Activated CD4-positive, alpha-beta memory T cell treated with anti-CD3 and anti-CD28 coated beads, Interleukin-2, amount 10 ng/mL, durations not matched to agents 7 days and 5 days (primary cell): ENCODE measurements at regions not wholly inside any gene's neighbourhood (a gene's known extent, or its start where the extent isn't known, plus 50 kb on each side); places are given as distances from the start of the nearest gene placed in this dataset.

Source experiments
- CTCF ChIA-PET: fragments of 350-600 bp; sonication (Branson Sonifier 250); formaldehyde crosslinking; loops from one replicate; lab custom pipeline; 2021; ENCODE audit warnings: antibody characterized with exemption, inconsistent platforms; lab: Charles Lee
- POLR2A ChIA-PET: fragments of 350-600 bp; sonication (Branson Sonifier 250); formaldehyde crosslinking; loops from one replicate; lab custom pipeline; 2021; ENCODE audit warnings: antibody characterized with exemption; lab: Charles Lee
- DNase-seq: peaks from one replicate; pipeline ENCODE4 v3.0.0-alpha.2; 2020
- H3K27ac Mint-ChIP-seq: one replicate; pipeline ENCODE4 v1.8.0; 2021; ENCODE audit warnings: mild to moderate bottlenecking, mixed read lengths
- H3K27me3 Mint-ChIP-seq: one replicate; pipeline ENCODE4 v1.8.0; 2021; ENCODE audit warnings: mixed read lengths
- H3K36me3 Mint-ChIP-seq: one replicate; pipeline ENCODE4 v1.8.0; 2021; ENCODE audit warnings: low read depth, mixed read lengths
- H3K4me1 Mint-ChIP-seq: one replicate; pipeline ENCODE4 v1.8.0; 2021; ENCODE audit warnings: mixed read lengths
- H3K4me3 Mint-ChIP-seq: one replicate; pipeline ENCODE4 v1.8.0; 2021; ENCODE audit warnings: mild to moderate bottlenecking, mixed read lengths
- H3K9me3 Mint-ChIP-seq: one replicate; pipeline ENCODE4 v1.8.0; 2021; ENCODE audit warnings: mixed read lengths

DNA sequence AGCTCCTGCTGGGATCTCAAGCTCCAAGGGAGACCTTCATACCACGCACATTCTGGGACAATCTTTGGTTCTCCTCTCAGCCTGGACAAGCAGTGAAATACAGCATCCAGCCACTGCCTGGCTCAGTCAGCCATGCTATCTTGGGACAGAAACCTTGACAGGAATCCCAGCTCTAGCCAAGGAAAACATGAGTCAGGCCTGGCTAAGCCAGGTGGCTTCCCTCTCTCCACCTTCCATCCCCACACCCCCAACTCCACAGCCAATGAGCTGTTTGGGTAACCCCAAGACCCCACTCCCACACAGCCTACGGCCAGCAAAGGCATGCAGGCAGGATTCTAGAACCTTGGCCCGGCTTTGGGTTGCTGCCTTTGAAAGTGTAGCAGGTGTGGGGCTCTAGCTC lies 64.9 kb downstream of the MCFD2 start:
- no peak for DNase-seq
- H3K36me3 Mint-ChIP-seq = no peaks in the 10 kb centered on the region
- ChIA-PET POLR2A (no interaction called here), CTCF (no interaction called here)
- no peak overlapping the region for H3K27ac Mint-ChIP-seq
- H3K4me3 Mint-ChIP-seq = no peak overlapping the region
- no peaks in the 10 kb centered on the region for H3K4me1 Mint-ChIP-seq
- H3K27me3 Mint-ChIP-seq = peaks cover 8% of the 10 kb centered on the region
- no peaks in the 10 kb centered on the region for H3K9me3 Mint-ChIP-seq

DNA sequence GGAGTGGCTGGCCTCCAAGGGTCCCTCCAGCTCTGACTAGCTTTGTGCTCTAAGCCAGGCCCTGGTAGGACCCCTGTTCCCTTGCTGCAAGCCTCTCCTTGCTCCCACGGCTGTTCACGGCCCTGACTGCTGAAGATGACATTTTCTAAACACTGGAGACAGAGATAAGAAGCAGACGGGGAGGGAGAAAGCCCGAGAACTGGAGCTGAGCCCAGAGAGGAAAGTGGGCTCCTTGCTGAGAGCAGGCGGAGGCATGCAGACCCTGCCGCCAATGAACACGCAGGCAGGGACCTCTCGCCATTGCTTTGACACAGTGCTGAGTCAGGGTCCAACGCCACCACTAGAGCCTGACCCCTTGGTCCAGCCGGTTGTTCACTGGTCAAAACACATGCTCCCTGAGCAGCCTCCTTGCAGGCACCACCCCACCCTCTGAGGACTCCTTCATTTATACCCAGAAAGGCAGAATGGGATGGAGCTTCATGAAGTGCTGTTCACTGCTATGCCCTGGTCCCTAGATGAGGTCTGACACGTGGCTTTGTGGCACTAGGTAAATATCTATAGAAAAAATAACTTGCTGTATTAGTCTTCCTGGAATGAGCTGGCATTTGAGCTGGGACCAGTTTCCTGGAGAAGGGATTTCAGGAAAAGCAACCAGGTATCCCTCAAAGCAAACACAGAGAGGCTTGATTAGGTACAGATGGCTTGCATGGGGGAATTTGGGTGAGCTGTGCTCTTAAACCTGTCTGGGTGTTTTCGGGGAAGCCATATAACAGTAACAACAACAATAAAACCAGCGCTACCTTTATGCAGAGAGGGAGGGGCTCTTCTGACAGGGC lies 65.7 kb downstream of the MCFD2 start:
- no peak for DNase-seq

DNA sequence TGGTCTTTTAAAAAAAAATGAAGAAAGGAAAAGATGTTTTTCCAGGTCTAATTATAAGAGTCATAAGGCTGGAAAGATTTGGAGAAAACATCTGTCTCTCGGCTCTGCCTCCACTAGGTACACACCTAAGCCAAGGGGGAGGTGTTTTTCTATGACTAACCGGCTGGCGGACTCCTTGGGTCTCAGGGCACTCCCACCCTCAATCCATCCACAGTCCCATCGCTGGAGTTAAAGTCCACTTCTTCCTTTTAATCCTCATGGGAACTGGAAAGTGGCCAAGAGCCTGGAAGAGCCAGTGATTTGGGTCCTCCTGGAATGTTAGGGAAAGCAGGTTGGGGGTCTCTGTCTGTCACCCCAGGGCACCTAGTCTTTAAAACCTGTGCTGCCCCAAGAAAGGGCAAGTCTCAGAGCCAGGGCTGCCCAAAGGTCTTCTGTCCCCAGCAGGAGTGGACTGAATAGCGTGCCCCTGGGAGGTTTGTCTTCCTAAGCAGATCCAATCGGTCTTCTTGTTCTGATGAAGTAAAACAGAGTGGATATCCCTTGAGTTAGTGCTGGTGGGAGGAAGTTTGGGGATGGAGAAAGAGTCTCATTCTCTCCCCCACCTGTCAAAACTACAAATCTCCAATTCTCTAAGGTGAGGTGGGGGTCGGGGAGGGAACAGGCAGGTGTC lies 66.4 kb downstream of the MCFD2 start:
- Mint-ChIP-seq H3K27ac (no peak overlapping the region), H3K9me3 (no peaks in the 10 kb centered on the region), H3K27me3 (peaks cover 11% of the 10 kb centered on the region), H3K4me3 (no peak overlapping the region), H3K36me3 (no peaks in the 10 kb centered on the region), H3K4me1 (no peaks in the 10 kb centered on the region)
- no peak for DNase-seq
- POLR2A ChIA-PET = no interaction called here
- CTCF ChIA-PET = no interaction called here

More for the DNA sequence above, 65.7 kb downstream of the MCFD2 start:
- Mint-ChIP-seq H3K27me3 (peaks cover 10% of the 10 kb centered on the region), H3K9me3 (no peaks in the 10 kb centered on the region), H3K4me3 (no peak overlapping the region), H3K36me3 (no peaks in the 10 kb centered on the region), H3K4me1 (no peaks in the 10 kb centered on the region), H3K27ac (no peak overlapping the region)
- POLR2A ChIA-PET = no interaction called here
- CTCF ChIA-PET = no interaction called here

DNA sequence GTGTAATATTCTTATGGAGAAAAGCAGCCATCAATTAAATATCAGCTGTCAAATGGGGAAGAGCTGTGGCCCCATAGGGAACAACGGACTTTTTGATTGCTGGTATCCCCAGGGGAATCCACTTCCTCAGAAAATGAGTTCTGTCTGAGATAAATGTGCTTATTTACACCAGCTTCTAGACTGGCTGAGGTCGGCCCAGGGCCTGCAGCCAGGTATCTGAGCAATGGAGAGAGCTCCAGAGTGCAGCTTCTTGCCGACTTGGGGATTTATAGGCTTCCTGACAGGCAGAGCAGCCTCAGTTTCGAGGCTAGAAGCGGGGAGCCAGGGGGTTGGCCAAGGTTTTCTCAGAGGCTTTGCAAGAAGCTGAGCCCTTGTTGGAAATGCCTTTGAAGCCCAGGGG lies 67.2 kb downstream of the MCFD2 start:
- no peak overlapping the region for H3K27ac Mint-ChIP-seq
- no peak for DNase-seq
- ChIA-PET CTCF (no interaction called here), POLR2A (no interaction called here)
- peaks cover 13% of the 10 kb centered on the region for H3K27me3 Mint-ChIP-seq
- no peaks in the 10 kb centered on the region for H3K36me3 Mint-ChIP-seq
- H3K4me1 Mint-ChIP-seq = no peaks in the 10 kb centered on the region
- H3K4me3 Mint-ChIP-seq = no peak overlapping the region
- no peaks in the 10 kb centered on the region for H3K9me3 Mint-ChIP-seq

DNA sequence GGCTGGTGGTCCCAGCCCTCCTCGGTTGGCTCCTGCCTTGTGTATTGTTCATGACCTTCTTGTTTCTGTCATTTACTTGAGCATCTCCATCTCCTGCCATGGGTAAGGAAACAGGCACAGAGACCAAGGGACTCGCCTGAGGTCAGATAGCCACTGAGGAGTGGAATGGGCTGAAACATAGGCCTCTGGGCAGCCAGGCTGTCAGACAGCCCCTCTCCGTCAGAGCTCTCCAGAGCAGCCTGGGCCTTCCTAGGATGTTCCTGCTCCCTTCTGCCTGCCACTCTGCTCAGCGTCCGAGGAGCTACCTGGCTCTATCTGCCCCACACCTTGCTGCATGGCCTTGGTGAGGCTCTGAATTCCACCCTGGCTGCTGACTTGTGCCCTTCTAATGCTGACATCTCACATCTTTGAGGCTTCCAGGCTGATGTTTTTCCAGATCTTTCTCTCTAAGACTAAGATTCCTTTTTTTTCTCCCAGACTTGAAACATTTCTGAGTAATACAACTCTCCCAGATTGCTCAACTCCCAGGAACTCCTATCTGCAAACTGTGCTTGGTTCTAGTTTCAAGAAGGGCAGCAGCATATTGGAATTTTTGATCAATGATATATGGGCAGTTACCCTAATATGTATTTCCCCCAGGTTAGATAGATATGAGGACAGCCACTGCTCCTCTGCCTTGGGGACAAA lies 67.7 kb downstream of the MCFD2 start:
- POLR2A ChIA-PET = no interaction called here
- Mint-ChIP-seq H3K9me3 (no peaks in the 10 kb centered on the region), H3K4me1 (no peaks in the 10 kb centered on the region), H3K36me3 (no peaks in the 10 kb centered on the region), H3K27ac (no peak overlapping the region), H3K4me3 (no peak overlapping the region), H3K27me3 (peaks cover 15% of the 10 kb centered on the region)
- CTCF ChIA-PET = no interaction called here
- DNase-seq = no peak

DNA sequence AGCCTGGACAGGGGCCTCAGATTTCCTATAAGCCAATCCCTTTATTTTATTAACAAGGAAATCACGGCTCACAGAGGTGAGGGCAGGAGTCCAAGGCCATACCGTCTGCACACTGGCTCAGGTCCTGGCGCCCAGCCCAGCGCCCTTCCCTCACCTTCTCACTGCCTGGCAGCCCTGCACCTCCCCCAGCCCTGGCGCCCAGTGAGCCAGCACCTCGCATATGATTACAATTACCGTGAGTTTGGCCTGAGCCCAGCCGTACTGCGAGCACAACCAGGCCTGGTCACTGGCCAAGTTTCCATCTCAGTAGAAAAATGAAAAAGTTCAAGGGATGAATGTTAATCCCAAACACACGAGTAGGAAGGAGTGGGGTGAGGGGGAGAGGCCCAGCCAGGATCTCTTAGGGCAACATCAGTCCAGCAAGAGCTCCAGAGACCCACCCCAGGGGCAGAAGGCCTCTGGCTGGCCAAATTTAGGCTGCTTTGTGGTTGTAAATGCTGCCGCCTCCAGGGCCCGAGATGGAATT lies 68.4 kb downstream of the MCFD2 start:
- ChIA-PET POLR2A (no interaction called here), CTCF (no interaction called here)
- H3K27me3 Mint-ChIP-seq = peaks cover 16% of the 10 kb centered on the region
- H3K4me1 Mint-ChIP-seq = no peaks in the 10 kb centered on the region
- no peaks in the 10 kb centered on the region for H3K36me3 Mint-ChIP-seq
- DNase-seq = no peak
- H3K27ac Mint-ChIP-seq = no peak overlapping the region
- no peak overlapping the region for H3K4me3 Mint-ChIP-seq
- no peaks in the 10 kb centered on the region for H3K9me3 Mint-ChIP-seq

DNA sequence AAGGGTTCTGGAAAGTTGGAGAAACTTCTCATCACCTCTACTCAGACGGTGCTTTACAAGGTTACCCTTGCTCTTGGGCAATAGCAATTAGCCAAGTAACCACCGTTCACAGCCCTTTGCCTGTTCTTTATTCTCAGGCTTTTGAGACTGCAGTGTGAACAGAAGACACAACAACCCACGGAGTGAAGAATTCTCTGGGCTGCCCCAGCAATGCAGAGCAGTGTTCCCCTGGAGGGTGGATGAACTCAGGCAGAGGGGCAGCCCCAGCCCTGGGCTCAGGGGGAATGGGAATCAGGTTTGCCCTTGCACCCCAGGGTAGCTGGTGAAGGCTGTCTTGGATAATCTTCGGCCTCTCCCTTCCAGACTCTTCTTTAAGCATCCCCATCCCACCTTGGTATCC lies 69.1 kb downstream of the MCFD2 start:
- no peak for DNase-seq
- H3K27ac Mint-ChIP-seq = no peak overlapping the region
- no peaks in the 10 kb centered on the region for H3K4me1 Mint-ChIP-seq
- H3K36me3 Mint-ChIP-seq = no peaks in the 10 kb centered on the region
- H3K27me3 Mint-ChIP-seq = peaks cover 18% of the 10 kb centered on the region
- POLR2A ChIA-PET = no interaction called here
- CTCF ChIA-PET = no interaction called here
- no peaks in the 10 kb centered on the region for H3K9me3 Mint-ChIP-seq
- no peak overlapping the region for H3K4me3 Mint-ChIP-seq

DNA sequence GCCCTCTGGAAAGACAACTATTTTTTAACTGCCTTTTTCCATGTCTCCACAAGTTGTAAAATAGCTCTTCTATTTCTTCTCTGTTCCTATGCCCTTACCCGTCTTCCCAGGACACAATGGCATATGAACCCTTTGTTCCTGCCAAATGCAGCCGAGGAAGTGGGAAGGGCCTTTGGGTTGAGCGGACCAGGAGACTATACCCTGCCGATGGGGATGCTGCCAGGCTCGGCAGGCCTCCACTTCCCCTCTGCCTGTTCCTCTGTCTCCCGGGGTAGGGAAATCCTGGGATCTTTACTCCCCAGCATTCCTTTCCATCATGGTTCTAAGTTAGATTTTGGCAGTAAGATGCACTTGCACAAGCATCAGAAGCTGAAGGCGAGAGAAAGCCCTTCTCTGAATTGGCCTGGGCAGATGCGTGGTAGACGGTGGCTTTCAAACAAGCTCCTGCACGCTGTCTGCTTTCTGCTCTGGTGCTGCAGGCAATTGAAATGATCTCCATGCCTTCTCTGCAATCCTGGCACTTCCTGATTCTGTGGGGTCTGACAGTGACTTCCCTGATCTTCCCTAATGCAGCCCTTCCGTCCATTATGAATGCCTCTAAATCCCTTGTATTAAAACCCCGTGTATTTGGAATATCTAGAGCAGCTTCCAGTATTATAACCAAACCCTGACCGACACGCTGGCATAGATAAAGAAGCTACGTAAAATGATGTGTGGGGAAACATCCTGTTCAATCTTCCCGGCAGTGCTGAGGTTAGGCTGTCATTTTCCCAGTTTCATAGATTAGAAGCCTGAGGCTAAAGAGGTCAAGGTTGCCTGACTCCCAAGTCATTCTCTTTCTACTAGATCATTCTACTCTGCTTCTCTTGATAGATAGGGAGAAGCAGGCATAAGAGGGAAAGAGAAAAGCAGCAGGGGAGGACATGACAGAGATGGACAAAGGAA lies 69.8 kb downstream of the MCFD2 start:
- POLR2A ChIA-PET = no interaction called here

DNA sequence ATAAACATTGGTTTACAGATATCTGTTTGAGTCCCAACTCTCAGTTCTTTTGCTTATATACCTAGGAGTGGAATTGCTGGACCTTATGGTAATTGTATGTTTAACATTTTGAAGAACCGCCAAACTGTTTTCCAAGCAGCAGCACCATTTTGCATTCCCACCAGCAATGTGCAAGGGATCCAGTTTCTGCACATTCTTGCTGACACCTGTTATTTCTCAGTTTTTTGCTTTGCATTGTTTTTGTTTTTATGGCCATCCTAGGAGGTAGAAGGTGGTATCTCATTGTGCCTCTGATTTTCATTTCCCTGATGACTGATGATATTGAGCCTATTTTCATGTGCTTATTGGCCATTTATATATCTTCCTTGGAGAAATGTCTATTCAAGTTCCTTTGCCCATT lies 71.2 kb downstream of the MCFD2 start:
- Mint-ChIP-seq H3K27ac (no peak overlapping the region), H3K4me1 (no peaks in the 10 kb centered on the region), H3K4me3 (no peak overlapping the region), H3K27me3 (peaks cover 19% of the 10 kb centered on the region), H3K9me3 (no peaks in the 10 kb centered on the region), H3K36me3 (no peaks in the 10 kb centered on the region)
- no peak for DNase-seq
- ChIA-PET POLR2A (no interaction called here), CTCF (no interaction called here)

More for the DNA sequence above, 69.8 kb downstream of the MCFD2 start:
- CTCF ChIA-PET = no interaction called here
- no peaks in the 10 kb centered on the region for H3K4me1 Mint-ChIP-seq
- no peaks in the 10 kb centered on the region for H3K36me3 Mint-ChIP-seq
- DNase-seq = no peak
- H3K9me3 Mint-ChIP-seq = no peaks in the 10 kb centered on the region
- H3K4me3 Mint-ChIP-seq = no peak overlapping the region
- H3K27ac Mint-ChIP-seq = no peak overlapping the region
- H3K27me3 Mint-ChIP-seq = peaks cover 18% of the 10 kb centered on the region

DNA sequence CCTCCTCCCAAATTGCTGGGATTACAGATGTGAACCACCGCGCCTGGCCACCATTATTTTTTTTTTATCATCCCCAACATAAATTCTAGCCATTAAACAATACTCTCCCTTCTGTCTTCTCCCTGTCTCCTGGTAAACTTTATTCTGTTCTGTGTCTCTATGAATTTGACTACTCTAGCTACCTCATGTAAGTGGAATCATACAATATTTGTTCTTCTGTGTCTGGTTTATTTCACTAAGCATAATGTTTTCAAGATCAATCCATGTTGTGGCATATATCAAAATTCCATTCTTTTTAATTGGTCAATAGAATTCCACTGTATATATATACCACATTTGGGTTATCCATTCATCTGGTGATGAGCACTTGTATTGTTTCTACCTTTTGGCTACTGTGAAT lies 71.6 kb downstream of the MCFD2 start:
- ChIA-PET POLR2A (no interaction called here), CTCF (no interaction called here)
- H3K27me3 Mint-ChIP-seq = peaks cover 18% of the 10 kb centered on the region
- no peaks in the 10 kb centered on the region for H3K4me1 Mint-ChIP-seq
- H3K36me3 Mint-ChIP-seq = no peaks in the 10 kb centered on the region
- no peak for DNase-seq
- H3K27ac Mint-ChIP-seq = no peak overlapping the region
- no peak overlapping the region for H3K4me3 Mint-ChIP-seq
- no peaks in the 10 kb centered on the region for H3K9me3 Mint-ChIP-seq

DNA sequence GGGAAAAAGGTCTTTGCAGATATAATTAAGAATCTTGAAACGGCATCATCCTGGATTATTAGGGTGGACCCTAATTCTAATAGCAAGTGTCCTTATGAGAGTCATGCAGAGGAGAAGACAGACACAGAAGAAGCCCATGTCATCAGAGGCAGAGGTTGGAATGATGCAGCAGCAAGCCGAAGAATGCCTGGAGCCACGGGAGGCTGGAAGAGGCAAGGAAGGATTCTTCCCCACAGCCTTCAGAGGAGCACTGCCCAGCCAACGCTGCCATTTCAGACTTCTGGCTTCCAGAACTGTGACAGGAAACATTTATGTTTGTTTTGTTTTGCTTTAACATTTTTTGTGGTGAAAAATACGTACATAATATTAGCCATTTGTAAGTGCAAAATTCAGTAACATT lies 72.3 kb downstream of the MCFD2 start:
- Mint-ChIP-seq H3K4me1 (no peaks in the 10 kb centered on the region), H3K9me3 (no peaks in the 10 kb centered on the region), H3K4me3 (no peak overlapping the region), H3K27ac (no peak overlapping the region), H3K36me3 (no peaks in the 10 kb centered on the region), H3K27me3 (peaks cover 16% of the 10 kb centered on the region)
- CTCF ChIA-PET = no interaction called here
- no peak for DNase-seq
- POLR2A ChIA-PET = no interaction called here

DNA sequence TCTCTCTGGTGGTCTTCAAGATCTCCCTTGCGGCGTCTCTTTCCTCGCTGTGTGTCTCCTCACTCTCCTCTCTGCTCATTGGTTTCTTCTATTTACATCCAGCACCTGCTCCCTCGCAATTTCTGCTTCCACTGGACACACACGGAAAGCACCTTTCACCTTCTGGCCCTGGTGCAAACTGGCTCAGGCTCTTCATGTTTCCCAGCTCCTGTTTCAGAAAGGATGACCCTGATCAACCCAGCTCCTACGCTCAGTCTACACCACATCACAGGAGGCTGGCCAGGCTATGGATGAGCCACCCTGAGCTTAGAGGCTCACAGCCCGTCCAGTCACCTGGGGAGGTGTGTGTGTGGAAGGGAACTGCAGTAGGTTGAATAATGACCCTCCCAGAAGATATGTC lies 72.7 kb downstream of the MCFD2 start:
- no peak overlapping the region for H3K27ac Mint-ChIP-seq
- DNase-seq = no peak
- POLR2A ChIA-PET = no interaction called here
- no peaks in the 10 kb centered on the region for H3K36me3 Mint-ChIP-seq
- H3K27me3 Mint-ChIP-seq = peaks cover 12% of the 10 kb centered on the region
- H3K9me3 Mint-ChIP-seq = no peaks in the 10 kb centered on the region
- no peak overlapping the region for H3K4me3 Mint-ChIP-seq
- CTCF ChIA-PET = no interaction called here
- no peaks in the 10 kb centered on the region for H3K4me1 Mint-ChIP-seq
